ENCODE measurements at regions not wholly inside any gene's neighbourhood (a gene's known extent, or its start where the extent isn't known, plus 50 kb on each side); places are given as distances from the start of the nearest gene placed in this dataset.

DNA sequence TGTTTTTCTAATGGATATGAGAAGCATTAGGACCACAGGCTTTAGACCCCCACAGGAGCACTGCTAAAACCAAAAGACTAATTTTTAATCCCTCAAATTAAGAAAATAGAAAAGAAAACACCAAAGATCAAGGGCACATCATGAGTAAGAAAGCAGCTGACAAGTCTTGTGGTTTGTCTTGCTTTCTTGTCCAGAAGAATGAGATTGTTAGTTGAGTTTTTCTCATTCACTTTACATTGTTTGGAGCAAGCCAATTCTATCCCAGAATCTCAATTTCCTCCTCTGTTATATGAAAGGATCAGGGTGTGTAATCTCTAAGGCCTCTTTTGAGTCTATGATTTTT lies 899.0 kb downstream of the KCNJ2 start:
- TF ChIP-seq POLR2A (IDR thresholded peaks at IDR 0.05) (no peak), POLR2AphosphoS5 (IDR thresholded peaks at IDR 0.05; ENCODE audit: insufficient read depth in 1 of 2, low read depth in 1 of 2) (no peak), CTCF (IDR thresholded peaks at IDR 0.05) (no peak)

Measured in vagina (tissue), 2 donors.